Natural killer cell (primary cell): ENCODE measurements at regions not wholly inside any gene's neighbourhood (a gene's known extent, or its start where the extent isn't known, plus 50 kb on each side); places are given as distances from the start of the nearest gene placed in this dataset.
"Not testable (repeated sequence)": the region's sequence is repeated elsewhere in the genome, so short reads cannot be mapped to it uniquely, and the experiment has no call there.

Experiments used
- ATAC-seq, 3 donors: fragments of 150-1000 bp in 2 of 3; fragments of 200-7000 bp in 1 of 3; cut with Tn5 transposase; 1 replicate in 1 of 3; 2 replicates in 2 of 3; pipeline ENCODE4 v1.10.0; 2021; ENCODE audit warnings: mild to moderate bottlenecking in 2 of 3, moderate library complexity in 2 of 3
- DNase-seq, 2 donors: peaks; one replicate each; pipeline versions ENCODE4 v3.0.0 to v3.0.0-alpha.2; 2013 to 2021; ENCODE audit warnings: mixed read lengths in 1 of 2
- H3K27ac ChIP-seq: one replicate; pipeline ENCODE4 v1.5.1; 2013; ENCODE audit warnings: mild to moderate bottlenecking, low read length
- H3K27me3 ChIP-seq: one replicate; pipeline ENCODE4 v1.6.1; 2013; ENCODE audit warnings: low read length; ENCODE audit not compliant: control insufficient read depth, insufficient read depth
- H3K36me3 ChIP-seq: one replicate; pipeline ENCODE4 v1.6.1; 2013; ENCODE audit warnings: low read length; ENCODE audit not compliant: control insufficient read depth, insufficient read depth
- H3K4me1 ChIP-seq: one replicate; pipeline ENCODE4 v1.6.1; 2013; ENCODE audit warnings: low read length; ENCODE audit not compliant: control insufficient read depth, insufficient read depth
- H3K4me3 ChIP-seq: one replicate; pipeline ENCODE4 v1.5.1; 2013; ENCODE audit warnings: low read length
- H3K9me3 ChIP-seq: one replicate; pipeline ENCODE4 v1.6.1; 2013; ENCODE audit warnings: low read length; ENCODE audit not compliant: control insufficient read depth, insufficient read depth
- H3K27ac Mint-ChIP-seq, 2 donors: one replicate each; pipeline ENCODE4 v1.8.0; 2022; ENCODE audit warnings: mild to moderate bottlenecking in 2 of 2, mixed read lengths in 2 of 2, moderate library complexity in 1 of 2
- H3K27me3 Mint-ChIP-seq, 2 donors: one replicate each; pipeline ENCODE4 v1.8.0; 2022; ENCODE audit warnings: low read depth in 2 of 2, mixed read lengths in 2 of 2
- H3K36me3 Mint-ChIP-seq: one replicate; pipeline ENCODE4 v1.8.0; 2022; ENCODE audit warnings: mixed read lengths
- H3K4me1 Mint-ChIP-seq, 2 donors: one replicate each; pipeline ENCODE4 v1.8.0; 2022; ENCODE audit warnings: mixed read lengths in 2 of 2
- H3K4me3 Mint-ChIP-seq: one replicate; pipeline ENCODE4 v1.8.0; 2022; ENCODE audit warnings: mild to moderate bottlenecking, moderate library complexity, mixed read lengths
- H3K9me3 Mint-ChIP-seq, 2 donors: one replicate each; pipeline ENCODE4 v1.8.0; 2022; ENCODE audit warnings: mixed read lengths in 2 of 2
- WGBS: methylation state at CpG from one replicate; pipeline ENCODE4 v1.1.7; 2013; ENCODE audit warnings: missing lambda C conversion rate; ENCODE audit not compliant: insufficient coverage; 5-methylcytosine and 5-hydroxymethylcytosine counted together
- intact Hi-C: fragments of 100-400 bp; cut with micrococcal nuclease; formaldehyde crosslinking; loops from one replicate; pipeline ENCODE4 v1.14.2; 2022
- TF ChIP-seq, protein P1 (sequence below): fragments of 200-600 bp; IDR thresholded peaks from one replicate; pipeline ENCODE4 v1.8.0; 2022; ENCODE audit warnings: antibody characterized with exemption

DNA sequence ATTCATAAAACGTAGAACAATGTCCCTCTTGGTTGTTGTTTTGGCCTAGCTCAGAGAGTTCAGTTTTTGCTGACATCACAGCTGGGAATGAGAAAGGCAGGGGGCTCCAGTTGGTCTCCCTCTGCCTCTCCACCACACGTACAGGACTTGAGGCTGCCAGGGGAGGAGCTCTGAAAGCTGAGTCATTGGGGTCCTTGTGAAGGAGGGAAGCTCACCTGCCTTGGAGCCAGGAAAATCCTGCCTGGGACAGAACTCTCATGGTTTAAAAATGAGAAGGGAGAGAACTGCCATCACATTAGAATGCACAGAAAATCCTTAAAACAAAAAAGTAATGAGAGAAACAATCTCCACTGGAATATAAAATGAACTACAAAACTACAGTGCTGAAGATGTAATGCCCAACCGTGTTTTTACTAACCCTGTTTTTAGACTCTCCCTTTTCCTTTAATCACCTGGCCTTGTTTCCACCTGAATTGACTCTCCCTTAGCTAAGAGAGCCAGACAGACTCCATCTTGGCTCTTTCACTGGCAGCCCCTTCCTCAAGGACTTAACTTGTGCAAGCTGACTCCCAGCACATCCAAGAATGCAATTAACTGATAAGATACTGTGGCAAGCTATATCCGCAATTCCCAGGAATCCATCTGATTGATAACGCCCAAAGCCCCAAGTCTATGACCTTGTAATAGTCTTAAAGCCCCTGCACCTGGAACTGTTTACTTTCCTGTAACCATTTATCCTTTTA is 58.6 kb upstream of the TARP start:
- Histone ChIP-seq H3K27ac (peak overlapping the region; percentile 80), H3K36me3 (peaks cover 26% of the 10 kb centered on the region), H3K4me3 (peak overlapping the region; percentile 70), H3K4me1 (peaks cover 51% of the 10 kb centered on the region)
- H3K27me3 Mint-ChIP-seq, ATAC-seq, H3K27me3 ChIP-seq, H3K9me3 Mint-ChIP-seq, H3K9me3 ChIP-seq: not testable (repeated sequence)
- peak overlapping the region; percentile 90 to 93 for H3K27ac Mint-ChIP-seq
- H3K36me3 Mint-ChIP-seq, result peaks cover 17% of the 10 kb centered on the region
- H3K4me1 Mint-ChIP-seq, result peaks cover 87 to 90% of the 10 kb centered on the region in 2 donors
- DNase-seq, result peak in 1 of 2 donors; percentile 25
- intact Hi-C loops, result loop anchor here (1.0 to 10.0 kb wide), 5 partner anchors 15 to 227 kb away; no protein-coding TSS in a partner anchor
- 49% methylated on average over 4 of the region's 5 CpGs for WGBS
- peak overlapping the region; percentile 93 for H3K4me3 Mint-ChIP-seq

DNA sequence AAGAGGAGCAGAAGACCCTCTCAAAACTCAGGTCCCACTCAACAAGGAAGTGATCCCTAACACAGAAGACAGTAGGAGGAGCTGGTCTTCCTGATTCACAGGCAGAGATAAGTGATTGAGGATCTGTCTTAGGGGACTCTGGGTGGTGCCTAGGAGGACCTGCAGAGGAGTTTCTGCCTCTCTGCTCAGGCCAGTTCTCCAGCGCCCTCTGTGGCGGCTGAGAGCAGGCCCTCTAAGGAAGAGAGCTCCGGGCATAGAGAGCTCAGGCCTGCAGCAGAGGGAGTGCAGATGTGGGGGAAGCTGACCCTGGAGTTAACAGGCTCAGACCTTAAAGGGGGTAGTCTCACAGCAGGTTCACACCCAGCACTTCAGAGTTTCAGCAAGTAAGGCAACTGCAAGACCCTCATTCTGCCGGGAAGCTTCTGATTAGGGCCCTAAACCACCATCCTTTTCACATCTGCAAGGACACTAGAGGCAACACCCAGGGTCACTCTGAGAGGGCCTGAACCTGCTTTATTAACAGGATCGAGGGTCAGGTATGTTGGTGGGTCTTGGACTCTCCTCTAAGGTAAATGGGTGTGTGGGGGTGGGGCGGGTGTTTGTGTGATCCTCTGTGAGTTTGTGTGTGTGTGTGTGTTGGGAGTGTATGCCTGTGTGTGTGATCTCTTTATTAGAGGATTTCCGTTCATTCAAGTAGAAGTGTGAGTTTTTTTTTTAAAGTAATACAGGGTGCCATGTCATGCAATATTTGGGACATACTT is 57.6 kb upstream of the TARP start:
- Histone ChIP-seq H3K9me3 (no peaks in the 10 kb centered on the region), H3K27me3 (no peaks in the 10 kb centered on the region), H3K36me3 (peaks cover 24% of the 10 kb centered on the region), H3K27ac (peak overlapping the region; percentile 80), H3K4me1 (peaks cover 49% of the 10 kb centered on the region), H3K4me3 (peak overlapping the region; percentile 70)
- H3K36me3 Mint-ChIP-seq, result peaks cover 17% of the 10 kb centered on the region
- DNase-seq (peak; percentile 64 to 73), ATAC-seq (peak; percentile 62 to 80 (median 74))
- no peaks in the 10 kb centered on the region for H3K9me3 Mint-ChIP-seq
- TF ChIP-seq, protein P1, sequence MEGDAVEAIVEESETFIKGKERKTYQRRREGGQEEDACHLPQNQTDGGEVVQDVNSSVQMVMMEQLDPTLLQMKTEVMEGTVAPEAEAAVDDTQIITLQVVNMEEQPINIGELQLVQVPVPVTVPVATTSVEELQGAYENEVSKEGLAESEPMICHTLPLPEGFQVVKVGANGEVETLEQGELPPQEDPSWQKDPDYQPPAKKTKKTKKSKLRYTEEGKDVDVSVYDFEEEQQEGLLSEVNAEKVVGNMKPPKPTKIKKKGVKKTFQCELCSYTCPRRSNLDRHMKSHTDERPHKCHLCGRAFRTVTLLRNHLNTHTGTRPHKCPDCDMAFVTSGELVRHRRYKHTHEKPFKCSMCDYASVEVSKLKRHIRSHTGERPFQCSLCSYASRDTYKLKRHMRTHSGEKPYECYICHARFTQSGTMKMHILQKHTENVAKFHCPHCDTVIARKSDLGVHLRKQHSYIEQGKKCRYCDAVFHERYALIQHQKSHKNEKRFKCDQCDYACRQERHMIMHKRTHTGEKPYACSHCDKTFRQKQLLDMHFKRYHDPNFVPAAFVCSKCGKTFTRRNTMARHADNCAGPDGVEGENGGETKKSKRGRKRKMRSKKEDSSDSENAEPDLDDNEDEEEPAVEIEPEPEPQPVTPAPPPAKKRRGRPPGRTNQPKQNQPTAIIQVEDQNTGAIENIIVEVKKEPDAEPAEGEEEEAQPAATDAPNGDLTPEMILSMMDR, result peak; percentile 67
- peaks cover 85 to 88% of the 10 kb centered on the region in 2 donors for H3K4me1 Mint-ChIP-seq
- intact Hi-C loops, result loop anchor here (1.0 to 10.0 kb wide), 5 partner anchors 14 to 226 kb away; no protein-coding TSS in a partner anchor
- peak overlapping the region; percentile 90 to 93 for H3K27ac Mint-ChIP-seq
- peak overlapping the region; percentile 93 for H3K4me3 Mint-ChIP-seq
- 35% methylated on average over 7 of the region's 7 CpGs for WGBS
- no peaks in the 10 kb centered on the region for H3K27me3 Mint-ChIP-seq

DNA sequence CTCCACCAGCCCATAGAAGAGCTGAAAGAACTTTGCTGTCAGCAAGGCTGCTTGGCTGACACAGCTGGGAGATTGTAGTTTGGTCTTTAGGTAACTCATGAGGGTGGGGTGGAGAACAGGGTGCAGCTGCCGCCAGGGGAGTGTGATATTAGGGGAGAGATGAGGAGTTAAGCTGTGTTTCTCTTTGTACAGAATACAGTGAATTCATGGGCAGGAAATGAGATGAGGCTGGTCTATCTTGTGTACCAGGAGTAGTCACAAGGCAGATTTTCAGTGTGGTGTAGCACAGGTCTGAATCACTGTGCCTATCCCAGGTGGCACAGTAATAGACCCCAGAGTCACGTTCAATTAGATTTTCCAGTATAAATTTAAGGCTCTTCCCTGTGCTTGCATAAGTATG is 56.6 kb upstream of the TARP start:
- Mint-ChIP-seq H3K27ac (peak overlapping the region; percentile 90 to 93), H3K4me1 (peaks cover 84 to 87% of the 10 kb centered on the region in 2 donors), H3K27me3 (no peaks in the 10 kb centered on the region), H3K4me3 (peak overlapping the region; percentile 93), H3K36me3 (peaks cover 17% of the 10 kb centered on the region), H3K9me3 (no peaks in the 10 kb centered on the region)
- H3K9me3 ChIP-seq, result no peaks in the 10 kb centered on the region
- peaks cover 52% of the 10 kb centered on the region for H3K4me1 ChIP-seq
- peak overlapping the region; percentile 70 for H3K4me3 ChIP-seq
- peak overlapping the region; percentile 80 for H3K27ac ChIP-seq
- H3K27me3 ChIP-seq, result no peaks in the 10 kb centered on the region
- peak in 1 of 2 donors; percentile 44 for DNase-seq
- intact Hi-C loops, result loop anchor here (5.0 to 10.0 kb wide), 2 partner anchors 48 to 225 kb away; no protein-coding TSS in a partner anchor
- TF ChIP-seq, protein P1, result no peak
- 45% methylated on average over 2 of the region's 2 CpGs for WGBS
- ATAC-seq, result peak; percentile 39 to 62 (median 44)
- H3K36me3 ChIP-seq, result peaks cover 28% of the 10 kb centered on the region

- H3K4me3 ChIP-seq, result no peak overlapping the region
- peak overlapping the region; percentile 90 to 93 for H3K27ac Mint-ChIP-seq
- H3K36me3 ChIP-seq, result peaks cover 28% of the 10 kb centered on the region
- peak overlapping the region; percentile 13 for H3K27ac ChIP-seq
- no peaks in the 10 kb centered on the region for H3K9me3 Mint-ChIP-seq
- H3K36me3 Mint-ChIP-seq, result peaks cover 16% of the 10 kb centered on the region
- DNase-seq (no peak), ATAC-seq (no peak)
- H3K4me3 Mint-ChIP-seq, result peak overlapping the region; percentile 93
- 94% methylated on average over 4 of the region's 5 CpGs for WGBS
- peaks cover 54% of the 10 kb centered on the region for H3K4me1 ChIP-seq
- TF ChIP-seq, protein P1, result no peak
- H3K27me3 ChIP-seq, result no peaks in the 10 kb centered on the region
- no peaks in the 10 kb centered on the region for H3K27me3 Mint-ChIP-seq
- H3K4me1 Mint-ChIP-seq, result peaks cover 77 to 80% of the 10 kb centered on the region in 2 donors
- H3K9me3 ChIP-seq, result no peaks in the 10 kb centered on the region
- intact Hi-C loops, result no loop called here
These were observed 55.9 kb upstream of the TARP start for GRCh38 chr7:38329340-38329739.
